Naive thymus-derived CD8-positive, alpha-beta T cell (primary cell): ENCODE measurements at regions not wholly inside any gene's neighbourhood (a gene's known extent, or its start where the extent isn't known, plus 50 kb on each side); places are given as distances from the start of the nearest gene placed in this dataset.
"Not testable (repeated sequence)": the region's sequence is repeated elsewhere in the genome, so short reads cannot be mapped to it uniquely, and the experiment has no call there.

ENCODE experiments used
- ATAC-seq, 2 donors: fragments of 150-1000 bp; cut with Tn5 transposase in 1 of 2; sonication (Bioruptor Pico), chemical (Tn5 transposase) in 1 of 2; 1 replicate in 1 of 2; 2 replicates in 1 of 2; pipeline ENCODE4 v1.10.0; 2021; ENCODE audit warnings: mild to moderate bottlenecking in 2 of 2, moderate library complexity in 2 of 2
- POLR2A ChIA-PET: fragments of 350-600 bp; sonication (Branson Sonifier 250); formaldehyde crosslinking; loops from one replicate; lab custom pipeline; 2021; ENCODE audit warnings: antibody characterized with exemption; lab: Charles Lee
- DNase-seq, 10 donors: peaks; one replicate each; pipeline versions ENCODE4 v3.0.0 to v3.0.0-alpha.2; 2020 to 2022
- H3K27ac Mint-ChIP-seq, 10 donors: one replicate each; pipeline ENCODE4 v1.8.0; 2020 to 2022; ENCODE audit warnings: mild to moderate bottlenecking in 10 of 10, mixed read lengths in 10 of 10, moderate library complexity in 4 of 10, inconsistent platforms in 1 of 10
- H3K27me3 Mint-ChIP-seq, 5 donors: one replicate each; pipeline ENCODE4 v1.8.0; 2021 to 2022; ENCODE audit warnings: mixed read lengths in 5 of 5
- H3K36me3 Mint-ChIP-seq, 3 donors: one replicate each; pipeline ENCODE4 v1.8.0; 2020 to 2022; ENCODE audit warnings: mixed read lengths in 3 of 3, mild to moderate bottlenecking in 2 of 3, inconsistent platforms in 1 of 3
- H3K4me1 Mint-ChIP-seq, 4 donors: one replicate each; pipeline ENCODE4 v1.8.0; 2021 to 2022; ENCODE audit warnings: mixed read lengths in 4 of 4
- H3K4me3 Mint-ChIP-seq, 10 donors: one replicate each; pipeline ENCODE4 v1.8.0; 2020 to 2022; ENCODE audit warnings: mild to moderate bottlenecking in 10 of 10, mixed read lengths in 10 of 10, moderate library complexity in 6 of 10, inconsistent platforms in 1 of 10
- H3K9me3 Mint-ChIP-seq, 9 donors: one replicate each; pipeline ENCODE4 v1.8.0; 2020 to 2022; ENCODE audit warnings: mixed read lengths in 9 of 9, mild to moderate bottlenecking in 3 of 9, inconsistent platforms in 1 of 9, moderate library complexity in 1 of 9

DNA sequence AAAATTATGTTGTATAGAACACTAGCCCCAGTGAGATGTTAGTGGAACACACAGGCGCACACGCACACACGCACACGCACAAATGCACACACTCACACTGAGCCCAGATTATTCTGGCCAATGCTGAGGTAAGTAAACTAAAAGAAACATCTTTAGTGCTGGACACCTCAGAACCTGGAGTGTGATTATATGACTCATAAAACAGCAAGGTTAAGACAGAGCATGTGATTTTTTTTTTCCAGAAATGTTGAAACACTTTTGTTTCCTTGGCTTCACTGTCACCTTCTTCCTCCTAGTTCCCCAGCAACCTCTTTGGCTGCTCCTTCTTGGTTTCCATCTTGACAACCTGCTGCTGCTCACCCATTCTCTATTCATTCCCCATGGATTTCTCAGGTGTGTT is 141.0 kb upstream of the ALG10B start:
- Mint-ChIP-seq H3K27me3 (peaks cover 4 to 11% (median 8%) of the 10 kb centered on the region in 5 donors), H3K4me3 (no peak overlapping the region), H3K9me3 (peaks cover 0 to 6% (median 0%) of the 10 kb centered on the region in 9 donors), H3K4me1 (no peaks in the 10 kb centered on the region), H3K36me3 (no peaks in the 10 kb centered on the region), H3K27ac (no peak overlapping the region)
- POLR2A ChIA-PET, result no interaction called here
- ATAC-seq (no peak), DNase-seq (no peak)

DNA sequence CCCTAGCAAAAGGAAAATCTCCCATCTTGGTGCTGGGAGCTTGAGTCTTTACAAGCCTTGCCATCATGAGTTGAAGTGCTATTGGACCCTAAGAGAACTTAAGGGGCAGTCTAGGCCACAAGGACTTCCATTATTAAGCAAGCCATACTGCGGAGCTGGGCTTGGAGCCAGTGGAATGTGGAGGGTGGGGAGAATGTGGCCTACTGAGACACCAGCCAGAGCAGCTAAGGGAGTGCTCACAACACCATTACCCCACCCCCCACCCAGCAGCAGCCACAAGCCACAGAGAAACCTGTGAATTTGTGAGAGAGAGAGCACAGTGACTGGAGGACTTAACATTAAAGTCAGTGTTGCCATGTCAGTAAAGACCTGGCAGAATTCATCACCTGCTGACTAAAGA is 133.0 kb upstream of the ALG10B start:
- H3K27me3 Mint-ChIP-seq, result peaks cover 0 to 12% (median 2%) of the 10 kb centered on the region in 5 donors
- not testable (repeated sequence) for H3K36me3 Mint-ChIP-seq

DNA sequence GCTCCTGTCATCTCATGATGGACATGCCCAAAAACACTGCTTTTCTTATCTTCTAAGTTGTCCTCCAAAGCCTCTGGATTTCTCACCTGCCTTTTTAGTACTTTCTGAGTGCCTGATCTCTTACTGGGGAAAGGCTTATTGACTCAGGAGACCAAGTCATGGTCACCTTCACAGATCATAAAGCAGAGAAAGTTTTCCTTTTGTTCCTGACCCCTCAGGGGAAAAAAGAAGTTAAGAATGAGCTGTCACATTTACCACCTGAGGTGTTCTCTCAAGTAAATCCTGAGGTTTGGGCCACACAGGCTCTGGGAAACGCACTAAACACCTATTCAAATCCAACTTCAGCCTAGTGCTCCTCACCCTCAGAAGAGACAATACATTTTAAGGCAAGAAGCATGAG is 119.3 kb upstream of the ALG10B start:
- POLR2A ChIA-PET, H3K27ac Mint-ChIP-seq, H3K36me3 Mint-ChIP-seq: not testable (repeated sequence)

More for the DNA sequence above, 133.0 kb upstream of the ALG10B start:
- H3K4me3 Mint-ChIP-seq, DNase-seq, POLR2A ChIA-PET, H3K27ac Mint-ChIP-seq, ATAC-seq, H3K4me1 Mint-ChIP-seq: not testable (repeated sequence)
- peaks cover 3 to 26% (median 9%) of the 10 kb centered on the region in 9 donors for H3K9me3 Mint-ChIP-seq

DNA sequence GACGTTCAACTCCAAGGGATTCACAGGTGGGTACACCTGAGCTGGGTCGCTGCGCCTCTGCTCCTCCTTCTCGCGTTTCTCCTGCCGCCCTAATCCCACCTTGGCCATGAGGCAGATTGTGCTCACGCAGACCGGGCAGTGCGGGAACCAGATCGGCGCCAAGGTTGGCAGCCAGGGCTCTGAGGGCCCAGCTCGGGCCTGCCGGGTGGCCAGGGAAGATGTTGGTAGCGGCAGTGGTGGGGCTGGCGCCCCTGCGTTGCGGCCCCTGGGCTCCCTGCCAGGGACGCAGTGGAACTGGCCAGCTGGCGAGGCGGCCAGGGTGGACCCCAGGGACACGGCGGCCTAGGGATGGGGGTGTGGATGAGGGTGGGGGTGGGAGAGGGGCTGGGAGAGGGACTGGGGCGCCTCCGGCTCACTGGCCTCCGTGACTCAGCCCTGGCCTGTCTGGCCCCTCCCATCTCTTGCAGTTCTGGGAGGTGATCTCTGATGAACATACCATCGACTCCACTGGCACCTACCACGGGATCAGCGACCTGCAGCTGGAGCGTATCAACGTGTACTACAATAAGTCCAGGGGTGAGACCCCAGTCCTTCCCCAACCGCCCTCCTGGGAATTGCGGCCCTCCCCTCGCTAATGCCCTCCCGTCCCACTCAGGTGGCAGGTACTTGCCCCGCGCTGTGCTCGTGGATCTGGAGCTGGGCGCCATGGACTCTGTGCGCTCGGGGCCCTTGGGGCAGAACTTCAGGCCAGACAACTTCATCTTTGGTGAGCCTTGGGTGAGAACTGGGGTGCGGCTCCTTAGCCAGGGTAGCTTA is 114.9 kb upstream of the ALG10B start:
- Mint-ChIP-seq H3K4me3 (no peak overlapping the region), H3K27ac (no peak overlapping the region), H3K27me3 (no peaks in the 10 kb centered on the region), H3K36me3 (no peaks in the 10 kb centered on the region), H3K9me3 (peaks cover 0 to 8% (median 0%) of the 10 kb centered on the region in 9 donors), H3K4me1 (no peaks in the 10 kb centered on the region)
- ATAC-seq (no peak), DNase-seq (no peak)
- POLR2A ChIA-PET, result no interaction called here

More for the DNA sequence above, 119.3 kb upstream of the ALG10B start:
- not testable (repeated sequence) for DNase-seq, H3K27me3 Mint-ChIP-seq, H3K4me1 Mint-ChIP-seq, ATAC-seq, H3K4me3 Mint-ChIP-seq, H3K9me3 Mint-ChIP-seq

DNA sequence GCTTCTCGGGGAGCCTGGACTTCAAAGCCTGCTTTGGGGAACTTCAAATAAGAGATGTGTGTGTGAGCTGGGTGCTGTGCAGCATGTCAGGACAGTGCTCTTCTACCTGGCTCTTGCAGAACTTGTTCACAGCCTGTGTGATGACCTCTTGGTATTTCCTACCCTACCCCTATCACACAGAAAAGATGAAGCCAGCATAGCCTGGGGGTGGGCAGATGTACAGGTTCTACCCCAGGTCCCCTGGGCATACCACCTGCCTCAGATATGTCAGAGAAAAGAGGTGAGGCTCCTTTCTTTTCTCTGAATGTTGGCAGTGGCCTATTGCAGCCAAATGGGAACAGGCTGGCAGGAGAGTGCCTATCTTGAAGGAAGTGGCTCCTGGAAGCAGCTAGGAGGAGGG is 111.7 kb upstream of the ALG10B start:
- POLR2A ChIA-PET, result no interaction called here
- H3K4me3 Mint-ChIP-seq, result no peak overlapping the region
- H3K9me3 Mint-ChIP-seq, result peaks cover 0 to 18% (median 0%) of the 10 kb centered on the region in 9 donors
- H3K27me3 Mint-ChIP-seq, result no peaks in the 10 kb centered on the region
- H3K36me3 Mint-ChIP-seq, result no peaks in the 10 kb centered on the region
- DNase-seq (no peak), ATAC-seq (no peak)
- no peak overlapping the region for H3K27ac Mint-ChIP-seq
- H3K4me1 Mint-ChIP-seq, result no peaks in the 10 kb centered on the region

DNA sequence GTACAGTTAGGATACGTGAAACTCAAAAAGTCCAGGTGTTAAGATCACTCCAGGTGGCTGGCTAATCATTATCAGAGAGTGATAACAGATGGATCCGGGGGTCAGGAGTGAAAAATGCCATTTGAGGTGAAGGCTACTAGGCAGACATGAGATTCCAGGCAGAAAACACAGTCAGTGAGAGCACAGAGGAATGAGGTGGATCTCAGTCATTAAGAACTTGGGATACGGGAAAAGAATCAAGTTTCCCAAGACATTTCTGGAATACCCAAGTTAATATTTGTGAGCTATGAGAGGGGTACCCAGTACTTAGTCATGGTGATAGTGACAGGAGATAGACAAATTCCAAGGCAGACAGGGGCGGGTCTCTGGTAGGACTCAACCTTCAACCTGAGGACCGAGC is 94.6 kb upstream of the ALG10B start:
- POLR2A ChIA-PET, result no interaction called here
- no peak for ATAC-seq
- H3K4me3 Mint-ChIP-seq, result no peak overlapping the region

DNA sequence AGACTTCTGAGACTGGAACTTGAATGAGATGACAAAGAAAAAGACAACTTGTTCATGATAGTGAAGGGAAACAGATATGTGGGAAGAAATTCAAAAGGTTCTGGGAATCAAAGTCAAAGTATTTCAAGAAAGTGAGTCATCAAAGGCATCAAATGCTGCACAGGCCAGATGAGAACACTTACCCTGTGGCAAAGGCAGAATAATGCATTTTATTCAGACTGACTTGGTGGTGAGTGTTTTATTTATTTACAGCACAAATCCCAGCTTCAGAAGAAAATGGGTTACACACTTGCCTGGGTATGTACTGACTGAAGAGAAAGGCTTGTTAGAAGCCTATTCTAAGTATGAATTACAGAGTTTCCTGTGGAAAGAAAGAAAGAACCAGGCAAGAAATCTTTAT is 78.2 kb upstream of the ALG10B start:
- not testable (repeated sequence) for DNase-seq, H3K4me3 Mint-ChIP-seq

More for the DNA sequence above, 94.6 kb upstream of the ALG10B start:
- Mint-ChIP-seq H3K4me1 (no peaks in the 10 kb centered on the region), H3K36me3 (no peaks in the 10 kb centered on the region), H3K27me3 (peaks cover 0 to 4% (median 0%) of the 10 kb centered on the region in 5 donors), H3K9me3 (peaks cover 0 to 12% (median 4%) of the 10 kb centered on the region in 9 donors), H3K27ac (no peak overlapping the region)
- DNase-seq, result no peak

DNA sequence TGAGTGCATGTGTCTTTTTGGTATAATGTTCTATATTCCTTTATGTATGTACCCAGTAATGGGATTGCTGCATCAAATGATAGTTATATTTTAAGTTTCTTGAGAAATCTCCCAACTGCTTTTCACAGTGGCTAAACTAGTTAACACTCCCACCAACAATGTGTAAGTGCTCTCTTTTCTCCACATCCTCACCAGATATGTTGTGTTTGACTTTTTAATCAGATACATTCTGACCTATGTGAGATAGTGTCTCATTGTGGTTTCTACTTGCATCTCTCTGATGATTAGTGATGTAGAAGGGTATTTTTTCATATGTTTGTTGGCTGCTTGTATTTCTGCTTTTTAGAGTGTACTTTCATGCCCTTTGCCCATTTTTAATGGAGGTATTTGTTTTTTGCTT is 62.8 kb upstream of the ALG10B start:
- peaks cover 0 to 21% (median 6%) of the 10 kb centered on the region in 9 donors for H3K9me3 Mint-ChIP-seq
- H3K4me1 Mint-ChIP-seq, result no peaks in the 10 kb centered on the region
- no peak overlapping the region for H3K4me3 Mint-ChIP-seq
- POLR2A ChIA-PET, result no interaction called here
- H3K27me3 Mint-ChIP-seq, result peaks cover 0 to 6% (median 0%) of the 10 kb centered on the region in 5 donors
- H3K27ac Mint-ChIP-seq, result no peak overlapping the region
- ATAC-seq (no peak), DNase-seq (no peak)
- no peaks in the 10 kb centered on the region for H3K36me3 Mint-ChIP-seq

More for the DNA sequence above, 78.2 kb upstream of the ALG10B start:
- H3K4me1 Mint-ChIP-seq, H3K36me3 Mint-ChIP-seq, H3K27ac Mint-ChIP-seq, H3K27me3 Mint-ChIP-seq, POLR2A ChIA-PET, ATAC-seq: not testable (repeated sequence)
- peaks cover 0 to 21% (median 8%) of the 10 kb centered on the region in 9 donors for H3K9me3 Mint-ChIP-seq

DNA sequence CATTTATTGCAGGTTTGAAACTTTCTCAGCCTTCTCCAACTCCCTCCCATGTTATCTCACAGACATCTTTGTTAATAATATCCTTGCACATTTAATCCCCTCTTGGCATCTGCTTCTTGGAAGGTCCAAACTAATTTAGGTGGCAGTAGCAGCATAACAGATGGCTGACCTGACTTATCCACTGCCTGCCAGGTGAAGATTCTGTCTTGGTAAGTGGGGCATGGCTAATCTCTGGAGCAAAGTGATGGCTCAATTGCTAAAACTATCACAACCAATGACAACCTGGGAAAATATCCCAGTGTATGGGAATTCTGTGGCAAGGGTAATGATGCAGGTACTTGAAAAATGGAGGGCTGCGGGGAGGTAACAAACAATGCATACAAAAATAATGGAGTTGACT is 58.2 kb upstream of the ALG10B start:
- peaks cover 0 to 6% (median 0%) of the 10 kb centered on the region in 3 donors for H3K36me3 Mint-ChIP-seq
- H3K27ac Mint-ChIP-seq, result no peak overlapping the region
- no peak for ATAC-seq
- no peaks in the 10 kb centered on the region for H3K4me1 Mint-ChIP-seq
- POLR2A ChIA-PET, result no interaction called here
- no peak overlapping the region for H3K4me3 Mint-ChIP-seq
- peaks cover 0 to 21% (median 13%) of the 10 kb centered on the region in 9 donors for H3K9me3 Mint-ChIP-seq
- peaks cover 0 to 8% (median 5%) of the 10 kb centered on the region in 5 donors for H3K27me3 Mint-ChIP-seq
- no peak for DNase-seq
